SU-DHL-6 (cell line): ENCODE measurements at regions not wholly inside any gene's neighbourhood (a gene's known extent, or its start where the extent isn't known, plus 50 kb on each side); places are given as distances from the start of the nearest gene placed in this dataset.

Source experiments
- H2AFZ ChIP-seq: fragments of 200-600 bp; sonication (generic); 2 replicates; pipeline ENCODE4 v1.6.1; 2014; ENCODE audit warnings: low read depth, mild to moderate bottlenecking, moderate library complexity, mixed read lengths, antibody characterized with exemption, low read length; ENCODE audit not compliant: severe bottlenecking
- H3F3A ChIP-seq: fragments of 200-600 bp; shearing (Covaris generic); 2 replicates; pipeline ENCODE4 v1.6.0; 2016; ENCODE audit warnings: antibody characterized with exemption, mild to moderate bottlenecking; ENCODE audit not compliant: insufficient read depth
- H3K27ac ChIP-seq: fragments of 200-600 bp; sonication (generic); 2 replicates; pipeline ENCODE4 v1.5.1; 2016; ENCODE audit warnings: low read depth, mild to moderate bottlenecking, low read length, moderate library complexity, mixed read lengths
- H3K27me3 ChIP-seq: fragments of 200-600 bp; sonication (generic), shearing (Covaris generic); 2 replicates; pipeline ENCODE4 v1.6.0; 2014; ENCODE audit warnings: mild to moderate bottlenecking, low read length
- H3K36me3 ChIP-seq: fragments of 200-600 bp; sonication (generic); 2 replicates; pipeline ENCODE4 v1.6.1; 2014; ENCODE audit warnings: mild to moderate bottlenecking, low read length, mixed read lengths
- H3K4me2 ChIP-seq: fragments of 300-600, 200-600 bp; shearing (Covaris generic), sonication (generic); 2 replicates; pipeline ENCODE4 v1.6.0; 2014; ENCODE audit warnings: low read length, low read depth, mild to moderate bottlenecking; ENCODE audit not compliant: poor library complexity, severe bottlenecking
- H3K4me3 ChIP-seq: fragments of 200-600 bp; sonication (generic); 2 replicates; pipeline ENCODE4 v1.5.1; 2014; ENCODE audit warnings: antibody characterized with exemption, low read length, mild to moderate bottlenecking, mixed read lengths; ENCODE audit not compliant: insufficient read depth, poor library complexity, severe bottlenecking
- H3K79me2 ChIP-seq: fragments of 200-600 bp; sonication (generic); 2 replicates; pipeline ENCODE4 v1.6.1; 2014; ENCODE audit warnings: mild to moderate bottlenecking, low read length, moderate library complexity; ENCODE audit not compliant: insufficient read depth
- H3K9ac ChIP-seq: fragments of 200-600 bp; sonication (generic); 2 replicates; pipeline ENCODE4 v1.7.0; 2014; ENCODE audit warnings: mild to moderate bottlenecking, low read length
- H3K9me2 ChIP-seq: fragments of 200-600 bp; sonication (generic); replicated peaks from 2 replicates; pipeline ENCODE4 v1.6.1; 2014; ENCODE audit warnings: low read length; ENCODE audit not compliant: insufficient read depth
- H3K9me3 ChIP-seq: fragments of 200-600 bp; sonication (generic); 2 replicates; pipeline ENCODE4 v1.6.1; 2014; ENCODE audit warnings: low read length, mixed read lengths; ENCODE audit not compliant: insufficient read depth
- H4K20me1 ChIP-seq: fragments of 200-600 bp; sonication (generic); 2 replicates; pipeline ENCODE4 v1.6.1; 2014; ENCODE audit warnings: low read depth, mild to moderate bottlenecking, antibody characterized with exemption, low read length, moderate library complexity, mixed read lengths
- CTCF ChIP-seq: fragments of 200-600 bp; sonication (generic); IDR thresholded peaks from one replicate; pipeline ENCODE4 v1.5.1; 2017; ENCODE audit warnings: antibody characterized with exemption, mild to moderate bottlenecking, low read length, moderate library complexity; ENCODE audit not compliant: insufficient read depth, poor library complexity, severe bottlenecking
- EZH2phosphoT487 ChIP-seq: fragments of 200-600 bp; sonication (generic), shearing (Covaris generic); conservative IDR thresholded peaks from 2 replicates; pipeline ENCODE4 v1.6.1; 2018; ENCODE audit warnings: mild to moderate bottlenecking, antibody characterized with exemption, low read length, moderate library complexity, mixed read lengths

- Histone ChIP-seq H3F3A (no peaks in the 10 kb centered on the region), H3K27ac (no peak overlapping the region), H3K36me3 (no peaks in the 10 kb centered on the region), H2AFZ (no peak overlapping the region), H3K9ac (no peak overlapping the region), H3K27me3 (no peaks in the 10 kb centered on the region), H3K4me3 (no peak overlapping the region), H3K9me2 (no peaks in the 10 kb centered on the region), H3K79me2 (no peaks in the 10 kb centered on the region), H3K9me3 (no peaks in the 10 kb centered on the region), H3K4me2 (no peak overlapping the region), H4K20me1 (no peaks in the 10 kb centered on the region)
- TF ChIP-seq CTCF (peak; percentile 31), EZH2phosphoT487 (no peak)
Measured at GRCh38 chr6:144482142-144482541, 197.0 kb downstream of the UTRN start.

GRCh38 chr6:144485531-144485930, 200.4 kb downstream of the UTRN start:
- Histone ChIP-seq H3K79me2 (no peaks in the 10 kb centered on the region), H2AFZ (no peak overlapping the region), H4K20me1 (no peaks in the 10 kb centered on the region), H3K4me2 (no peak overlapping the region), H3K27me3 (no peaks in the 10 kb centered on the region), H3K4me3 (no peak overlapping the region), H3K9me3 (no peaks in the 10 kb centered on the region), H3F3A (no peaks in the 10 kb centered on the region), H3K36me3 (no peaks in the 10 kb centered on the region), H3K9ac (no peak overlapping the region), H3K9me2 (no peaks in the 10 kb centered on the region), H3K27ac (no peak overlapping the region)
- TF ChIP-seq CTCF (no peak), EZH2phosphoT487 (no peak)

GRCh38 chr6:144488590-144488989, 203.5 kb downstream of the UTRN start:
- Histone ChIP-seq H3K27me3 (no peaks in the 10 kb centered on the region), H3K9me2 (no peaks in the 10 kb centered on the region), H4K20me1 (no peaks in the 10 kb centered on the region), H3F3A (no peaks in the 10 kb centered on the region), H3K36me3 (no peaks in the 10 kb centered on the region), H3K9me3 (no peaks in the 10 kb centered on the region), H2AFZ (no peak overlapping the region), H3K4me3 (no peak overlapping the region), H3K79me2 (no peaks in the 10 kb centered on the region), H3K27ac (no peak overlapping the region), H3K4me2 (no peak overlapping the region), H3K9ac (no peak overlapping the region)
- TF ChIP-seq CTCF (no peak), EZH2phosphoT487 (no peak)
